HepG2 (cell line): ENCODE measurements at regions not wholly inside any gene's neighbourhood (a gene's known extent, or its start where the extent isn't known, plus 50 kb on each side); places are given as distances from the start of the nearest gene placed in this dataset.

Source experiments
- AKAP8 ChIP-seq: sonication (generic); formaldehyde crosslinking; IDR thresholded peaks from 2 replicates; pipeline ENCODE4 v1.5.1; 2020; ENCODE audit warnings: mild to moderate bottlenecking, missing genetic modification reagents
- ARHGAP35 ChIP-seq: sonication (generic); formaldehyde crosslinking; IDR thresholded peaks from 2 replicates; pipeline ENCODE4 v1.9.0; 2022; ENCODE audit warnings: mild to moderate bottlenecking, inconsistent platforms, moderate library complexity, missing genetic modification reagents, borderline replicate concordance
- CCAR2 ChIP-seq: fragments of 200-400 bp; formaldehyde crosslinking; optimal IDR thresholded peaks from 2 replicates; pipeline ENCODE3; 2018; ENCODE audit warnings: low read depth, mild to moderate bottlenecking, low read length, moderate library complexity
- FOXA3 ChIP-seq: IDR thresholded peaks from 2 replicates; pipeline ENCODE4 v1.6.1; 2016; ENCODE audit warnings: missing genetic modification reagents, missing compliant biosample characterization
- HHEX ChIP-seq: IDR thresholded peaks from 2 replicates; pipeline ENCODE4 v1.6.1; 2016; ENCODE audit warnings: control low read depth
- KLF15 ChIP-seq: sonication (generic); formaldehyde crosslinking; IDR thresholded peaks from 2 replicates; pipeline ENCODE4 v1.8.1; 2023; ENCODE audit warnings: borderline replicate concordance, mild to moderate bottlenecking, inconsistent platforms, missing genetic modification reagents, mixed read lengths
- LCORL ChIP-seq, 2 experiments: fragments of 450-650 bp in 1 of 2; sonication (generic) in 1 of 2; formaldehyde crosslinking in 1 of 2; IDR thresholded peaks; 2 replicates each; pipeline versions ENCODE4 v1.5.0 to v1.6.1; 2017 to 2020; ENCODE audit warnings: antibody characterized with exemption in 1 of 2, missing genetic modification reagents in 1 of 2
- MEIS1 ChIP-seq: sonication (generic); formaldehyde crosslinking; IDR thresholded peaks from 2 replicates; pipeline ENCODE4 v1.9.0; 2021; ENCODE audit warnings: mild to moderate bottlenecking, missing genetic modification reagents, moderate library complexity, borderline replicate concordance
- POGZ ChIP-seq: sonication (generic); formaldehyde crosslinking; IDR thresholded peaks from 2 replicates; pipeline ENCODE4 v1.4.0; 2020; ENCODE audit warnings: mild to moderate bottlenecking, missing genetic modification reagents
- TEAD2 ChIP-seq: sonication (generic); formaldehyde crosslinking; IDR thresholded peaks from 2 replicates; pipeline ENCODE4 v1.9.0; 2021; ENCODE audit warnings: missing genetic modification reagents
- YEATS2 ChIP-seq: sonication (generic); formaldehyde crosslinking; IDR thresholded peaks from 2 replicates; pipeline ENCODE4 v1.4.0; 2020; ENCODE audit warnings: missing genetic modification reagents, borderline replicate concordance
- ZNF572 ChIP-seq: sonication (generic); formaldehyde crosslinking; IDR thresholded peaks from 2 replicates; pipeline ENCODE4 v1.5.1; 2020; ENCODE audit warnings: mild to moderate bottlenecking, missing genetic modification reagents
- TF ChIP-seq, protein P1 (sequence below): sonication (generic); formaldehyde crosslinking; IDR thresholded peaks from 2 replicates; pipeline ENCODE4 v1.5.1; 2020; ENCODE audit warnings: mild to moderate bottlenecking, missing genetic modification reagents, moderate library complexity
- TF ChIP-seq, protein P2 (sequence below): sonication (generic); formaldehyde crosslinking; IDR thresholded peaks from 2 replicates; pipeline ENCODE4 v1.4.0; 2020; ENCODE audit warnings: missing genetic modification reagents, borderline replicate concordance
- TF ChIP-seq, protein P3 (sequence below): sonication (generic); formaldehyde crosslinking; IDR thresholded peaks from 2 replicates; pipeline ENCODE4; 2020; ENCODE audit warnings: missing genetic modification reagents, mild to moderate bottlenecking, borderline replicate concordance
- TF ChIP-seq, protein P4 (sequence below): sonication (generic); formaldehyde crosslinking; IDR thresholded peaks from 2 replicates; pipeline ENCODE4 v1.5.1; 2020; ENCODE audit warnings: mild to moderate bottlenecking, missing genetic modification reagents, borderline replicate concordance
- TF ChIP-seq, protein P5 (sequence below): sonication (generic); formaldehyde crosslinking; IDR thresholded peaks from 2 replicates; pipeline ENCODE4 v1.4.0; 2020; ENCODE audit warnings: mild to moderate bottlenecking, missing genetic modification reagents

DNA sequence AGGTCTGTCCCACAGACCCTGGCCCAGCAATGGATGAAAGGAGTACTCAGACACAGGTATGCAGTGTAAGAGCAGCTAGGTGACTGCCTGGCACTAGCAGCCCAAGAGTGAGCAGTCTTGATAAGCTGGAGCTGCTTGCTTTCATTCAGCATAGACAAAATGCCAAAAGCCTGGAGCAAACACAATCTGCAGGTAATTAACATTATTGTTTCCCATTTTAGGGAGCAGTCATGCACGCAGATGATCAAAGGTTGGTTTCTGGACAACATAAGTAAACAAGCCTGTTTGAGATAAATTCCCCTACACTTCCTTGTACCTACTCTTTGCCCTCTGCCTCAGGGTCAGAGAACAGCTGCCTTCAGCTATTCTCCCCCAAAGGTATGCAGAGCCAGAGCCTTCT, 73.7 kb upstream of the MSTN start (continued):
- TF ChIP-seq ARHGAP35 (CRISPR knock-in tag) = no peak
- TF ChIP-seq POGZ = peak; percentile 57; the same call in 1 of the 2 replicates
- TF ChIP-seq MEIS1 = no peak
- no peak for TF ChIP-seq CCAR2
- TF ChIP-seq, protein P1, sequence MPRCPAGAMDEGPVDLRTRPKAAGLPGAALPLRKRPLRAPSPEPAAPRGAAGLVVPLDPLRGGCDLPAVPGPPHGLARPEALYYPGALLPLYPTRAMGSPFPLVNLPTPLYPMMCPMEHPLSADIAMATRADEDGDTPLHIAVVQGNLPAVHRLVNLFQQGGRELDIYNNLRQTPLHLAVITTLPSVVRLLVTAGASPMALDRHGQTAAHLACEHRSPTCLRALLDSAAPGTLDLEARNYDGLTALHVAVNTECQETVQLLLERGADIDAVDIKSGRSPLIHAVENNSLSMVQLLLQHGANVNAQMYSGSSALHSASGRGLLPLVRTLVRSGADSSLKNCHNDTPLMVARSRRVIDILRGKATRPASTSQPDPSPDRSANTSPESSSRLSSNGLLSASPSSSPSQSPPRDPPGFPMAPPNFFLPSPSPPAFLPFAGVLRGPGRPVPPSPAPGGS = no peak
- peak; percentile 78 for TF ChIP-seq FOXA3 (CRISPR knock-in tag)
- TF ChIP-seq, protein P2, sequence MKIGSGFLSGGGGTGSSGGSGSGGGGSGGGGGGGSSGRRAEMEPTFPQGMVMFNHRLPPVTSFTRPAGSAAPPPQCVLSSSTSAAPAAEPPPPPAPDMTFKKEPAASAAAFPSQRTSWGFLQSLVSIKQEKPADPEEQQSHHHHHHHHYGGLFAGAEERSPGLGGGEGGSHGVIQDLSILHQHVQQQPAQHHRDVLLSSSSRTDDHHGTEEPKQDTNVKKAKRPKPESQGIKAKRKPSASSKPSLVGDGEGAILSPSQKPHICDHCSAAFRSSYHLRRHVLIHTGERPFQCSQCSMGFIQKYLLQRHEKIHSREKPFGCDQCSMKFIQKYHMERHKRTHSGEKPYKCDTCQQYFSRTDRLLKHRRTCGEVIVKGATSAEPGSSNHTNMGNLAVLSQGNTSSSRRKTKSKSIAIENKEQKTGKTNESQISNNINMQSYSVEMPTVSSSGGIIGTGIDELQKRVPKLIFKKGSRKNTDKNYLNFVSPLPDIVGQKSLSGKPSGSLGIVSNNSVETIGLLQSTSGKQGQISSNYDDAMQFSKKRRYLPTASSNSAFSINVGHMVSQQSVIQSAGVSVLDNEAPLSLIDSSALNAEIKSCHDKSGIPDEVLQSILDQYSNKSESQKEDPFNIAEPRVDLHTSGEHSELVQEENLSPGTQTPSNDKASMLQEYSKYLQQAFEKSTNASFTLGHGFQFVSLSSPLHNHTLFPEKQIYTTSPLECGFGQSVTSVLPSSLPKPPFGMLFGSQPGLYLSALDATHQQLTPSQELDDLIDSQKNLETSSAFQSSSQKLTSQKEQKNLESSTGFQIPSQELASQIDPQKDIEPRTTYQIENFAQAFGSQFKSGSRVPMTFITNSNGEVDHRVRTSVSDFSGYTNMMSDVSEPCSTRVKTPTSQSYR (CRISPR knock-in tag) = no peak
- TF ChIP-seq ZNF572 (CRISPR knock-in tag) = no peak
- TF ChIP-seq TEAD2 = no peak
- TF ChIP-seq, protein P3, sequence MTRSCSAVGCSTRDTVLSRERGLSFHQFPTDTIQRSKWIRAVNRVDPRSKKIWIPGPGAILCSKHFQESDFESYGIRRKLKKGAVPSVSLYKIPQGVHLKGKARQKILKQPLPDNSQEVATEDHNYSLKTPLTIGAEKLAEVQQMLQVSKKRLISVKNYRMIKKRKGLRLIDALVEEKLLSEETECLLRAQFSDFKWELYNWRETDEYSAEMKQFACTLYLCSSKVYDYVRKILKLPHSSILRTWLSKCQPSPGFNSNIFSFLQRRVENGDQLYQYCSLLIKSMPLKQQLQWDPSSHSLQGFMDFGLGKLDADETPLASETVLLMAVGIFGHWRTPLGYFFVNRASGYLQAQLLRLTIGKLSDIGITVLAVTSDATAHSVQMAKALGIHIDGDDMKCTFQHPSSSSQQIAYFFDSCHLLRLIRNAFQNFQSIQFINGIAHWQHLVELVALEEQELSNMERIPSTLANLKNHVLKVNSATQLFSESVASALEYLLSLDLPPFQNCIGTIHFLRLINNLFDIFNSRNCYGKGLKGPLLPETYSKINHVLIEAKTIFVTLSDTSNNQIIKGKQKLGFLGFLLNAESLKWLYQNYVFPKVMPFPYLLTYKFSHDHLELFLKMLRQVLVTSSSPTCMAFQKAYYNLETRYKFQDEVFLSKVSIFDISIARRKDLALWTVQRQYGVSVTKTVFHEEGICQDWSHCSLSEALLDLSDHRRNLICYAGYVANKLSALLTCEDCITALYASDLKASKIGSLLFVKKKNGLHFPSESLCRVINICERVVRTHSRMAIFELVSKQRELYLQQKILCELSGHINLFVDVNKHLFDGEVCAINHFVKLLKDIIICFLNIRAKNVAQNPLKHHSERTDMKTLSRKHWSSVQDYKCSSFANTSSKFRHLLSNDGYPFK (CRISPR knock-in tag) = no peak
- peak; percentile 90; the same call in 1 of the 2 replicates for TF ChIP-seq LCORL (IDR thresholded peaks at IDR 0.05)
- TF ChIP-seq LCORL (CRISPR knock-in tag; IDR thresholded peaks at IDR 0.05) = peak; percentile 75
- TF ChIP-seq, protein P4, sequence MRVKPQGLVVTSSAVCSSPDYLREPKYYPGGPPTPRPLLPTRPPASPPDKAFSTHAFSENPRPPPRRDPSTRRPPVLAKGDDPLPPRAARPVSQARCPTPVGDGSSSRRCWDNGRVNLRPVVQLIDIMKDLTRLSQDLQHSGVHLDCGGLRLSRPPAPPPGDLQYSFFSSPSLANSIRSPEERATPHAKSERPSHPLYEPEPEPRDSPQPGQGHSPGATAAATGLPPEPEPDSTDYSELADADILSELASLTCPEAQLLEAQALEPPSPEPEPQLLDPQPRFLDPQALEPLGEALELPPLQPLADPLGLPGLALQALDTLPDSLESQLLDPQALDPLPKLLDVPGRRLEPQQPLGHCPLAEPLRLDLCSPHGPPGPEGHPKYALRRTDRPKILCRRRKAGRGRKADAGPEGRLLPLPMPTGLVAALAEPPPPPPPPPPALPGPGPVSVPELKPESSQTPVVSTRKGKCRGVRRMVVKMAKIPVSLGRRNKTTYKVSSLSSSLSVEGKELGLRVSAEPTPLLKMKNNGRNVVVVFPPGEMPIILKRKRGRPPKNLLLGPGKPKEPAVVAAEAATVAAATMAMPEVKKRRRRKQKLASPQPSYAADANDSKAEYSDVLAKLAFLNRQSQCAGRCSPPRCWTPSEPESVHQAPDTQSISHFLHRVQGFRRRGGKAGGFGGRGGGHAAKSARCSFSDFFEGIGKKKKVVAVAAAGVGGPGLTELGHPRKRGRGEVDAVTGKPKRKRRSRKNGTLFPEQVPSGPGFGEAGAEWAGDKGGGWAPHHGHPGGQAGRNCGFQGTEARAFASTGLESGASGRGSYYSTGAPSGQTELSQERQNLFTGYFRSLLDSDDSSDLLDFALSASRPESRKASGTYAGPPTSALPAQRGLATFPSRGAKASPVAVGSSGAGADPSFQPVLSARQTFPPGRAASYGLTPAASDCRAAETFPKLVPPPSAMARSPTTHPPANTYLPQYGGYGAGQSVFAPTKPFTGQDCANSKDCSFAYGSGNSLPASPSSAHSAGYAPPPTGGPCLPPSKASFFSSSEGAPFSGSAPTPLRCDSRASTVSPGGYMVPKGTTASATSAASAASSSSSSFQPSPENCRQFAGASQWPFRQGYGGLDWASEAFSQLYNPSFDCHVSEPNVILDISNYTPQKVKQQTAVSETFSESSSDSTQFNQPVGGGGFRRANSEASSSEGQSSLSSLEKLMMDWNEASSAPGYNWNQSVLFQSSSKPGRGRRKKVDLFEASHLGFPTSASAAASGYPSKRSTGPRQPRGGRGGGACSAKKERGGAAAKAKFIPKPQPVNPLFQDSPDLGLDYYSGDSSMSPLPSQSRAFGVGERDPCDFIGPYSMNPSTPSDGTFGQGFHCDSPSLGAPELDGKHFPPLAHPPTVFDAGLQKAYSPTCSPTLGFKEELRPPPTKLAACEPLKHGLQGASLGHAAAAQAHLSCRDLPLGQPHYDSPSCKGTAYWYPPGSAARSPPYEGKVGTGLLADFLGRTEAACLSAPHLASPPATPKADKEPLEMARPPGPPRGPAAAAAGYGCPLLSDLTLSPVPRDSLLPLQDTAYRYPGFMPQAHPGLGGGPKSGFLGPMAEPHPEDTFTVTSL = peak; percentile 78; the same call in 1 of the 2 replicates
- no peak for TF ChIP-seq YEATS2
- TF ChIP-seq, protein P5, sequence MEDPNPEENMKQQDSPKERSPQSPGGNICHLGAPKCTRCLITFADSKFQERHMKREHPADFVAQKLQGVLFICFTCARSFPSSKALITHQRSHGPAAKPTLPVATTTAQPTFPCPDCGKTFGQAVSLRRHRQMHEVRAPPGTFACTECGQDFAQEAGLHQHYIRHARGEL (CRISPR knock-in tag) = no peak
- no peak for TF ChIP-seq AKAP8 (CRISPR knock-in tag)
- TF ChIP-seq HHEX = 0 out of 2 replicates have a peak, but pooled peaks have one; percentile 20
- TF ChIP-seq KLF15 (CRISPR knock-in tag) = no peak
